Right ventricle myocardium inferior (tissue), 1 donor: ENCODE measurements at regions not wholly inside any gene's neighbourhood (a gene's known extent, or its start where the extent isn't known, plus 50 kb on each side); places are given as distances from the start of the nearest gene placed in this dataset.

Experiments
- ATAC-seq: fragments of 200-7000 bp; cut with Tn5 transposase; one replicate; pipeline ENCODE4 v1.9.1; 2020; ENCODE audit warnings: mild to moderate bottlenecking, moderate library complexity
- DNase-seq: peaks from one replicate; pipeline ENCODE4 v3.0.0; 2021; ENCODE audit errors: missing footprints
- intact Hi-C: fragments of 100-400 bp; cut with DNase I; formaldehyde crosslinking; loops from one replicate; pipeline ENCODE4 v1.11.0; 2022
- donor health status: DM: no; HTN: yes; CAD: no; lungs with severe emphysema.

- ATAC-seq (no peak), DNase-seq (no peak)
- intact Hi-C loops = no loop called here
These were observed 325.8 kb upstream of the DPH6 start for GRCh38 chr15:35871812-35872211.

DNA sequence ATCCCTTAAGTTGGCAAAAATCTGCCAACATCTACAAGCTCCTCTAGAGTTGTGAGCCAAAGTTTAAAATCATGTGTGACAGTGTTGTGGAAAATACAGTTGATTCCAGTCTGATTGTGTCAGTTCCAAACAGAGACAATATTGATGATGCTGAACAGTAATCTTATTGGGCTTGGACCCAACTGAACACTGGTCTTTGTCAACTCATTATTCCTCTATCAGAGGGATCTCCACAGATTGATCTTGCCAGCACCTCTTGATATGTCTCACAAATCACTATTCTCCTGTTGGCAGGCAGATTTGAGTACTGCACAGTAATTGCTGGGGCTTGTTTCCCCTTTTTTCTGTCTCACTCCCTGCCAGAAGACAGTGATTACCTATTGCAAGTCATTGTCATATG, 326.6 kb upstream of the DPH6 start:
- intact Hi-C loops = no loop called here
- ATAC-seq = no peak
- DNase-seq = no peak

GRCh38 chr15:35874260-35874905, 328.4 kb upstream of the DPH6 start:
- no peak for DNase-seq
- ATAC-seq = no peak
- intact Hi-C loops = no loop called here

DNA sequence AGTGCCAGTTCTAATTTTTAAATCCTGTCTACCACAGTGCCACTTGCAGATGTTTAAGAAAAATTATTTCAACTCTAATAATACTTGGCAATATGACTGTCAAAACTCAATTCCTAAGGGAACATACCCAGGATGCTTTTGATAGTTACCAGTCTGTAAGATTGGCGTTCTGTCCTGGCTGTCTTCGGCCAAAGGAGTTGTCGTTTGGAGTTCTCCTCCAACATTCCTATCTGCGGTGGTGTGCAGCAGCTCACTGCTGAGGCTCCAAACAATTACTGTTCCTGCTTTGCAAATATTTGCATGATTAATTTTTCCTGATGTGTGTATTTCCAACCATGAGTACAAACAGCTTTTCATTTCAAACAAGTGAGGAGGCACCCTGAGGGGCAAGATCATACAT, 330.8 kb upstream of the DPH6 start:
- DNase-seq = peak; percentile 41
- intact Hi-C loops = no loop called here
- ATAC-seq = no peak

DNA sequence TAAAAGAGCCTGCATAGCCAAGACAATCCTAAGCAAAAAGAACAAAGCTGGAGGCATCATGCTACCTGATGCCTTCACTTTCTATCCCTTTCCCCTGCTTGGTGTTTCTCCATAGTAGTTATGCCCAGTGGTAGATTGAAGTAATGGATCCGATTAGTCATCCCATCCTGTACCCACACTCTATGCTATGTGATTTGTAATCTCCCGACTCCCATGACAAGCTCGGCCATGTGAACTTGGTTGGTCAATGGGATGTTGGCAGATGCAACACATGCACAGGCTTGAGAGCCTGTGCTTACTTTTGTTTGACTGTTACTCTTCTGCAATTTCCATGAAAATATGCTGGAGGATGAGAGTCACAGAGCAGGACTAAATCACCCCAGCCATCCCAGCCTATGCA, 334.9 kb upstream of the DPH6 start:
- no peak for ATAC-seq
- intact Hi-C loops = no loop called here
- no peak for DNase-seq

- intact Hi-C loops = no loop called here
- ATAC-seq = no peak
These were observed 339.9 kb upstream of the DPH6 start for GRCh38 chr15:35885870-35886269.

DNA sequence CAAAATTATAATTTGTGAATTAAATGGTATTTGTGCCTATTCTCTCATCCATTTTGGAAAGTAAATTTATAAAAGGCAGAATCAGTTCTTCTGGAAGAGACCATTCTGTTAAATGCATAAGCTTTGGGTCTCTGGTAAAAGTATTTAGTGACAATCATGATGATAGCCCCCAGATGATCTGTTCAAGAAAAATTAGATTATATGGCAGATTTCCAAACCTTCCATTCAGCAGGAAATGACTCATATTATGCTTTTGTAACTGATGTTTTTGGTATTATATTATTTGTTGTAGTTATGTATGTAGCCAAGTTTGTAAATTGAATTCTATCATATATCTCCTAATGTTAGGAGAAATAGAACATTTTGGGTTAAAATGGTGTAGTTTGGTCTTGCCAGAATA, 340.8 kb upstream of the DPH6 start:
- intact Hi-C loops = no loop called here

More at GRCh38 chr15:35885870-35886269, 339.9 kb upstream of the DPH6 start:
- DNase-seq = no peak

DNA sequence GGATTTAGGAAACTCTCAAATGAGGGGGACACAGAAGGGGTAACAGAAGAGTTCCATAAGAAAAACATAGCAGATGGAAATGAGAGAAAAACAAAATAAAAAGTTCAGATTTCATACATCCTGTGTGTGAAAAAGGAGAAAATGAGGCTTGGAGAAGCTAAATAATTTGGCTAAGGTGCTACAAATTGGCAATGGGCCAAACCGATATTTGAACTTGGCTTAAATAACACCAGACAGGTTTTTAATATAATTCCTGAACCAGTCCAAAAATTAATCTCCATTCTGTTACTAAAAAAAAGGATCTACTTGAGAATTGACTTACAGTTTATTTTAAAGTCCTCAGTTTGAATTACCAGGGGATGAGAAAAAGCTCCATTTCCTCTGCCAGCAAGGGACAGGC, 342.9 kb upstream of the DPH6 start:
- ATAC-seq = no peak
- no peak for DNase-seq
- intact Hi-C loops = no loop called here

More for the DNA sequence above, 340.8 kb upstream of the DPH6 start:
- no peak for ATAC-seq
- no peak for DNase-seq

DNA sequence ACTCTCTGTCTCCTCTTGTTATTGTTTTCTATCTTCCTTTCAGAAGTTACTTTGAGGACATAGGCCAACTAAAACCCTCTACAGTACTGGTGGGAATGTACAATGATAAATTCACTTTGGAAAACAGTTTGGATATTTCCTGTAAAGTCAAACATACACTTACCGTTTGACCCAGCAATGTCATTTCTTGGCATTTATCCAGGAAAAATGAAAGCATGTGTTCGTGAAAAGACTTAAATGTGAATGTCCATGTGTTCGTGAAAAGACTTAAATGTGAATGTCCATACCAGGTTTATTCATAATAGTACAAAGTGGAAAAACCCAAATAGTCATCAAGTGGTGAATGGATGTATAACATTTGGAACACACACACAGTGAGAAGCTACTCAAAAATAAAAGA, 361.5 kb upstream of the DPH6 start:
- DNase-seq = no peak
- intact Hi-C loops = loop anchor here (10.0 kb wide), 1 partner anchor 153 kb away; no protein-coding TSS in a partner anchor
- no peak for ATAC-seq

DNA sequence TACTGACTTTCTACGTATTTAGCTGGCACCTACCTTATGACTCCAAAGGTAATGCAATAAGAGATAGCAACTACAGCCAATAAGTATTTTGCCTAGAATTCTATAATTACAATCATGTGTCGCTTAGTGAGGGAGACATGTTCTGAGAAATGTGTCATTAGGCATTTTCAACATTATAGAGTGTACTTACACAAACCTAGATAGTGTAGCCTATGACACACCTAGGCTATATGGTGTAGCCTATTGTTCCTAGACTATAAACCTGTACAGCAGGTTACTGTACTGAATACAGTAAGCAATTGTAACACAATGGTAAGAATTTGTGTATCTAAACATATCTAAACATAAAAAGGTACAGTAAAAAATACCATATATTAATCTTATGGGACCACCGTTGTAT, 363.4 kb upstream of the DPH6 start:
- no peak for DNase-seq
- ATAC-seq = no peak
- intact Hi-C loops = loop anchor here (10.0 kb wide), 1 partner anchor 155 kb away; no protein-coding TSS in a partner anchor

DNA sequence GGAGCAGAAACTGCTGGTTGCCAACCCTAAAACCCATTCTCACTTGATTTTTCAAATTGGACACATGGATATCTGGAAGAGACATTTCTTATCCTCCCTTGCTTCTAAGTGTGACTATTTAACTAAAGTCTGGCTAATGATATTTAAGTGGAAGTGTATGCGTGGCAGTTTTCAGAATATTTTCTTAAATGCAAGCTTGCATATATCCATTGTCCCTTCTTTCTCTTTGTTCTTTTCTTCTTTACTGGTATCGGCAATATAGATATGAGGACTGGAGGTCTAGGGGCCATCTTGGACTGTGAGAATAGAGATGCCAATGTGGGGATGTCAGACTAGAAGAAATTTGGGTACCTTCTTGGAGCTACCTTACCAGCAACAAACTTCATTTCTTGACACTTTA, 364.3 kb upstream of the DPH6 start:
- intact Hi-C loops = no loop called here
- ATAC-seq = no peak
- DNase-seq = no peak

DNA sequence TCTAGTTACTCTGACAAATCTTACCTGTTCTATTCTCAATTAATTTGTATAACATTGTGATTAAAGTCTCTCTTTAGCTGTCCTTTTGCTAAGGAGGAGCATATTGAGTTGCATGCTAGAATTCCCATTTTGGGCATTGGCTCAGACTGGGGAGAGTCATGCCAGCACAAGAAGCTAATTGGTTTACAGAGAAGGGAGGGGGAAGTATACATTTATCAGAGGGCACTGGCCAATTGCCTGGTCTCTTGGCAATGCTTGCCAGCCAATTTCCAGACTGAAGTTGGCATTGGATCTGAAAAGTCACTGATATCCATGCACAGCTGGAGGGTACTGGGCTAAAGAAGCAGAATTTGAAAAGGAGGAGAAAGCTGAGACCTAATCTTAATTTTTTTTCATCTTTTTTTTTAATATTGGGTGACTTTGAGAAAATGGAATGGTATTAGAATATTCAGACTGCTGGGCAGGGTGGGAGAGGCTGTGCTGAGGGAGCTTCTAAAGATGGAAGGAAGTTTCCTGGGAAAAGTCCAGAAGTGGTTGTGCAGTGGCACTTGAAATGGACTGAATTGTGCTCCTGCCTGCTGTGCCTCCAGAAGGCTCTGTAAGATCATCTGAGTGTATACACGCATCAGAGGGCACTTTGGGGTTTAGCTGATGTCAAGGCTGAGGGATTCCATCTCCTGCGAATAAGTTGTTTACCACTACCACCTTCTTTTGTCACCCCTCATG, 365.2 kb upstream of the DPH6 start:
- intact Hi-C loops = no loop called here
- DNase-seq (no peak), ATAC-seq (peak; percentile 52)

- intact Hi-C loops = loop anchor here (2.0 kb wide), 1 partner anchor 393 kb away; no protein-coding TSS in a partner anchor
- ATAC-seq (no peak), DNase-seq (no peak)
These were observed 366.2 kb upstream of the DPH6 start for GRCh38 chr15:35912196-35912595.

DNA sequence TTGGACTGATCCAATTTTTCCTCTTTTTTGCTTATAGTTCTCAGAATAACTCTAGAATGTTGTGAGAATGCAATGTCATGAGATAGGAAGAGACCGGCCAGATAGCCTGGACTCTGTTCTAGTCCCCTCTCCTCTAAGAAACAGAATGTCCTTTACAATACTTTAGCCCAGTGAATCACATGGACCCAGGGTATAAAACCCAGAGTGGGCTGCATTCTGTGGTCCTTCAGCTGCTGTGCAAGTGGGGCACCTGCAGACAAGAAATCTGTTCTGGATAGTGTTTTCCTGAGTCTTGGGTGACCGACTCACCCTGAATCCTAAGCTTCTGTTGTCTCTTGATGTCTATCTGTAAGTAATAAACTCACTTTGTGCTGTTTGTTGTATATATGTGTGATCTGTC, 368.6 kb upstream of the DPH6 start:
- DNase-seq = no peak
- ATAC-seq = no peak
- intact Hi-C loops = no loop called here

- intact Hi-C loops = no loop called here
- no peak for ATAC-seq
- no peak for DNase-seq
These were observed 375.1 kb upstream of the DPH6 start for GRCh38 chr15:35921046-35921445.

- intact Hi-C loops = no loop called here
- no peak for ATAC-seq
- DNase-seq = no peak
These were observed 379.5 kb upstream of the DPH6 start for GRCh38 chr15:35925275-35926006.

DNA sequence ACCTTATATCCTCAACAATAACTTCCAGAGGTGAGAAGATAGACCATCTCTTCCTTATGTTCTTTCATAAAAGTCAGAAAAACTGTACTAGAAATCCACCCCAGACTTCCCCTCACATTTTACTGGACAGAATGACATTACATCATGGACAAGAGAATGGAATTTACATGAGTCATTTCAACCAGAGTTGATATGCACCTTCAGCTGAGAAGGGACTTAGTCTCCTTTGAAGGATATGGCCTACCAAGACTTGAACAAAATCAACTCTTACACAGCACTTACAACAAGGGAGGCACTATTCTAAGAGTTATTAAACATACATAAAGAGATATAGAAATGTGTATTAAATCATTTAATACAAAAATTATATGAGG, 380.0 kb upstream of the DPH6 start:
- intact Hi-C loops = no loop called here
- DNase-seq (no peak), ATAC-seq (no peak)

DNA sequence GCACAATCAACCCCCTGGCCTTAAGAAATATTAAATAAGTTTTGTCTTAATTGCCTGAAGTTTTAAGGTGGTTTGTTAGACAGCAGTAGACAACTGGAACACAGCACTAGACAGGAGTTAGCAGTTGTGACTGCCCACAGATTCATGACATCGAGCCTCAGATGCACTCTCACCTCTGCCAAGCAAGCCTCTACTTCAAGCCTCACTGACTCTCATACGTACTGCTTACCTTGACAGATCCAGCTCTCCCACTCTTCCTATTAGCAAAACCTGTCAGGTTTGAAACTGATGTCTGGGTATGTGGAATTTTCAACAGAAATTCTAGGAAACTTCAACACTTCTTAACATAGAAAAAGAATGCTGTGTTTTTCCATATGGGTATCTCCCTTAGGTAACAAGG, 382.9 kb upstream of the DPH6 start:
- ATAC-seq (no peak), DNase-seq (no peak)
- intact Hi-C loops = no loop called here

GRCh38 chr15:35929740-35930444, 383.9 kb upstream of the DPH6 start:
- intact Hi-C loops = no loop called here
- no peak for ATAC-seq
- no peak for DNase-seq
